ENCODE measurements at regions not wholly inside any gene's neighbourhood (a gene's known extent, or its start where the extent isn't known, plus 50 kb on each side); places are given as distances from the start of the nearest gene placed in this dataset.
"Not testable (repeated sequence)": the region's sequence is repeated elsewhere in the genome, so short reads cannot be mapped to it uniquely, and the experiment has no call there.

DNA sequence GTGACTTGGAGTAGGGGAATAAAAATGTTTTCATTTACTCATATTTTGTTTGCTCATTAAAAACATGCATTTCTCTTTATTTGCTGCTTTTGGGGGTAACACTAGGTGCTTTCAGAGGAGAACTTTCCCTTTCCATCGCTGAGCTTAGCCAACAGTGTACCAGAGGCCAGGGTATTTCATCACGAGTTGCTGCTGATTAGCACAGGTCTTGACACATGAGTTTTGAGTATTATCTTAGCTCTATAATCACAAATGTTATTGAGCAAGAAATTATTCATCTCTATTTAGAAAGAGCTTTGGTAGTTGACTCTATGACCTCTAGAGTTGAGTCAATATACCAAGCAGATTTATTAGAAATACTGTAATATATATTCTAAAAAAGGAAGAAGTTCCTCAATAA is 375.9 kb downstream of the NXPH1 start:
- no peak for DNase-seq

DNA sequence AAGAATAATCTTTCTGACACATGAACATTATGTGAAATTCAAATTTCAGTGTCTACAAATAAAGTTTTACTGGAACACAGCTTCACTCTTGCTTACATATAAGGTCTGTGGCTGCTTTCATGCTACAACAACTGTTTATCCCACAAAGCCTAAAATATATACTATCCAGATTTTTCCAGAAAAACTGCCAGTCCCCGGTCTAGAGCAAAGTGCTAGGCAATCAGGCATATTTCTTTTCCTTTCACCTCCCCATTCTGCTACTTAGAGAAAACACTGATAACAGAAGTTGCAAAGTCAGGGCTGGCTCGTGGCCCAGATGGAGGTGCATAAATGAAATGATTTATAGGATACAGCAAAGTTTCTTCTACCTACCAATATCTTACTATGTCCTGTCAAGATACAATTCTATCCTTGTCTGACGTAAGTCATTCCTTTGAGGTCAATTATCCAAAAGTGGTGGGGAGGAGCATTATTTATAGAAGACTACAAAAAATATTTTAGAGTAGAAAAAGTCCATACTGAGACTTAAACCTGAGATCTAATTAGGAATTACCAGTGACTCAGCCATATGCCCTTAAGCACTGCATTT is 384.1 kb downstream of the NXPH1 start:
- DNase-seq, result no peak

DNA sequence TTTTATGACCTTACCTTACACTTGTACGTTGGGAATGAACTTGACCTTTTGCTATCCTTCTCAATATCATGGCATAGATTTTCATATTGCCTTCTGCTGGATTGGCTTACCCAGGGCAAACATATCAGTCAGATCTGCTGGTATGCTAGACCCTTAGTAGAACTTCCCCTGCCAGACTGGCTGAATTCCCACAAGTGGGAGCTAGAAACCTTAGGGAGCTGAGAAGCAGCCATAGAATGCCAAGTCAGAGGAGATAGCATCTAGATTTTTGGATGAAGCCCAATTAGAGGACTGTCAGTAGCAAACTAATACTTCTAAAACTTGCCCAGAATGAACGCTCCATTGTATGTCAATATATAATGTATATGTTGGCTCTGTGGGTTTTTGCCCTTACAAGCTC is 385.0 kb downstream of the NXPH1 start:
- no peak for DNase-seq

DNA sequence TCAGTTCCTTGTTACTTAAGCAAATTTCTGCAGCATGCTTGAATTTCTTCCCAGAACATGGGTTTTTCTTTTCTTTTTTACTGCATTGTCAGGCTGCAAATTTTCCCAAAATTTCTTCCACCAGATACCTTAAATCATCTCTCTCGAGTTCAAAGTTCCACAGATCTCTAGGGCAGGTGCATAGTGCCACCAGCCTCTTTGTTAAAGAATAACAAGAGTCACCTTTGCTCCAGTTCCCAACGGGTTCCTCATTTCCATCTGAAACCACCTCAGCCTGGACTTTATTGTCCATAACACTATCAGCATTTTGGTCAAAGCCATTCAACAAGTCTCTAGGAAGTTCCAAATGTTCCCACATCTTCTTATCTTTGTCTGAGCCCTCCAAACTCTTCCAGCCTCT is 389.2 kb downstream of the NXPH1 start:
- no peak for DNase-seq

DNA sequence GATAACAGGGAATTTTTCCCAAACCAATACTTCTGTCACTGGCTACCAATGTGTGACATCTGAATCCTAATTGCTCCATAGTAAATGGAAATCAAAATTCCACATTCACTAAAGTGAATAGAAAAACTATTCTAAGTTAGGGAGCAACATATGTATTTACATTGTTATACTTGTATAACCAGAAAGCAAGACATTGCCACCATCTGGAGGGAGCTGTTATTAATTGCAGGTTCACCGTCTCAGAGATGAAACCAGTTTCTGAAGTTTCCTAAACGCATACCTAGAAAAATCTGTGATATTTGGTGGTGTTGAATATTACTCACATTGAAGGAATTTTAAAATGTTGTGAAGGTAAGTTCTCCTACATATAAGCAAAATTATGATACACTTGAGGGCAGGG is 390.1 kb downstream of the NXPH1 start:
- no peak for DNase-seq

DNA sequence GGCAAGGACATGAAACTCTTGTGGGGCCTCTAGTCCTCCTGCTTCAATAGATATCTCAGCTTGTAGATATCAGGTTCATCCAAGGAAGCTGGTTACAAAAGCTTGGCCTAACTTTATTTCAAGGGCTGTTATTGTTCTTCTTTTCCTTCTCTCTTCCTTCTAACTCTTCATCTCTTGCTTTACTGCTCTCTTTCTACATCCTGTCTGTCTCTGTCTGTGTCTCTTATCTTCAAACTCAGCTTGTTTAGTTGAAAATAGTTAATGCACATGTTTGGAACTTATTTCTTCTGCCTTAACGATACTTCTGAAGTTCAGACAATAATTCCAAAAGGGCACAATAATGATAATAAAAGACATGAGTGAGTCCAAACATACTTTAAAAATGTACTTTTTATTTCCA is 393.9 kb downstream of the NXPH1 start:
- no peak for DNase-seq

DNA sequence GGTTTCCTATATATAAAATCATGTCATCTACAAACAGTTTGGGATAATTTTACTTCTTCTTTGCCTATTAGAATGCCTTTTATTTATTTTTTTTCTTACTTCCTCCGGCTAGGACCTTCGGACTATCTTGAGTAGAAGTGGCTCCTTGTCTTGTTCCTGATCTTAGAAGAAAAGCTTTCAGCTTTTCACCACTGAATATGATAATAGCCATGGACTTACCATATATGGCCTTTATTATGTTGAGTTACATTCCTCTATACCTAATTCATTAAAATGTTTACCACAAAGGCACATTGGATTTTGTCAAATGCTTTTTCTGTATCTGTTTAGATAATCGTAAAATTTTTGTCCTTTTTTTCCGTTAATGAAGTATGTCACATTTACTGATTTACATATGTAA is 395.7 kb downstream of the NXPH1 start:
- DNase-seq, result no peak

DNA sequence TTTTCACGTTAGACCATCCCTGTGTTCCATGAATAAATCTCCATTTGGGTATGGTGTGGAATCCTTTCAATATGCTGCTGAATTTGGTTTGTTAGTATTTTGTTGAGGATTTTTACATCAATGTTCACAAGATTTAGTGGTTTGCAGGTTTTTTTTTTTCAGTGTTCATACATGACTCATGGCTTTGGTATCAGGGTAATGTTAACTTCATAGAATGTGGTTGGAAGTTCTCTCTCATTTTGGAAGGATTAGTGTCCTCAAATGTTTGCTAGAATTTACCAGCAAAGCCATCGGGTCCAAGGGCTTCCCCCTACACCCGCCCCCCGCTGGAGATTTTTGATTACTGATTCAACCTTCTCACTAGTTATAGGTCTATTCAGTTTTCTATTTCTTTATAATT is 398.0 kb downstream of the NXPH1 start:
- no peak for DNase-seq

DNA sequence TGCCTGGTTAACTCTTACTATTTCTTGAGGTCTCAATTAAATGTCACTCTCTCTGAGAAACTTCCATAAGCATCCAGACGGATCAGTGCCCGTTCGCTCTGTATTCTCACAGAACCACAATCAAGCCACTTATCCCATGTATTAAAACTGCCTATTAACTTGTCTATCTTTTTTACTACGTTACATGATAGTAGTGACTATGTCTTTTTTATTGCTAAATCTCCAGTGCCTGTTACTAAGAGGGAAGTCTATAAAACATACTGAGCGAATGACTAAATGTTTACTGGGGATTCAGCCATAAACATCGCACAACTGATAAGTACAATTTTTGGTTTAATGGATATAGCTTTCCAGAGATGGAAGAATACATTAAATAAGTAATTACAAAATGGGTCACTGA is 399.9 kb downstream of the NXPH1 start:
- no peak for DNase-seq

DNA sequence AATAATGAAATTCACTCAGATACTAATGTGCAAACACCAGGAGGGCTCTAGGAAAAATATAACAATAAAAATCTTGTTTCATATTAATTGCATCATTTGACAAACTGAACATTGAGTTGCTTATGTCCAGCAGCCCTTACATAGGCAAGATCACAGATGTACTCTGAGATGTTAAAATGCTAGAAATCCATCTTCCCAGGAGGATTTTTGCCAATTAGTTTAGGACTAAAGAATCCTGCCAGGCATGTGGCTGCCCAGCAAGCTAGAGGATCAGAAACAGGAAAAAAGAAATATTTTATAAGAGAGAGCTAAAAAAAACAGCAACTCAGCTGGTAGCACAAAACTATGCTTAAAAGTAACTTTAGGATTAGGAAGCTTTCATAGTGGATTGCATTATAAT is 407.8 kb downstream of the NXPH1 start:
- no peak for DNase-seq

DNA sequence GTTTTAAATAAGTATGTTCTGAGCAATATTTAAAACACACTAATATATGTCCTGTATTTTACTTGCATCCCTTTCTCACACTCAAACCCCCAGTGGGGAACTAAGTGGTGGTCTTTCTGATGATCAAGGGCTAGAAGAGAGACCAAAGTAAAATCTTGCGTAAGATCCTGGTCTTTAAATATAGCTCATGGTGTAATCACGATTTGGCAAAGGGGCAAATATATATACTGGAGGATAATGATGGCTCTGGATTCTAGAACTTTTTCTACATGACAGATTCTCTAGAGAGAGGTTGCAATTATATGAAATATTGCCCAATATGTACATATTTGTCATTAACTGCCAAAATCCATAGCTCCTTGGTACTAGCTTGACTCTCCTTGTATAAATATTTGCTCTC is 438.3 kb downstream of the NXPH1 start:
- no peak for DNase-seq

DNA sequence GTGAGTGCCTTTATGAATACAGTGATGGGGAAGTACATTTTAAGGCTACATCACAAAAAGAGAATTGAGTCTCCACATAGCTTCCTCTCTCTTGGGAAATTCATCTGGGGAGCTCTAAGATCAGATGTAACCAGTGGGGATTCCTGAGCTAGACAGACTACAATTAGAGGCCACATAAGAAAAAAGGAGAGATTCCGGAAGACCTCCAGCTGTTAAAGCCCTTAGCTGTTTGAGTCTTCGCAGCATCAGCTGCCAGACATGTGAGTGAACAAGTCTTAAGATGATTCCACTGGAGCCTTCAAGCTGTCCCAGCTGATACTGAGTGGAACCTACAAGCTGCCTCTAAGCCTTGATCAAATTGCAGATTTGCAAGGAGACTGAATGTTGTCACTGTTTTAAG is 448.5 kb downstream of the NXPH1 start:
- DNase-seq, result no peak

DNA sequence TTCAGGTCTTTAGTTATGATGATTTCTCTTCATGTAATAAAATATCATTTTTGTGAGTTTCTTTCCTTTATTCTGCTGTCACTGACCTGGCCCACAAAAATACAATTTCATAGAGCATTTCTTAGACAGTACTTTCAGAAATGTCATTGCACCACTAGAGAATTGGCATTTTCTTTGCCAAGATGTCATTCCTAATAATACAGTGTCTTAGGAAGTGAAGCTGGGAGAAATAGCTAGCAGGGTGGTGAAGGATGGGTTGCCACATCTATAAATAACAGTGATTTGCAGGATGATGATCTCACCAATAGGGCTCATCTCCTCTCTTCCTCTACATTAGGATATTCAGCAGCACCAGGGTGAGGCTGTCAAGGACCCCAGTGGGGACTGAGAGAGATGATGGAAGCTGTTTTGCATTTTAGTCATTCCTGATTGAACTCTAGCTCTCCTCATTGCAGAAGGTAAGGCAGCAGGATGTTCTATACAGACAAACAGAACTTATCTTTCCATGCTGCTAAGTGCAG is 452.1 kb downstream of the NXPH1 start:
- no peak for DNase-seq

DNA sequence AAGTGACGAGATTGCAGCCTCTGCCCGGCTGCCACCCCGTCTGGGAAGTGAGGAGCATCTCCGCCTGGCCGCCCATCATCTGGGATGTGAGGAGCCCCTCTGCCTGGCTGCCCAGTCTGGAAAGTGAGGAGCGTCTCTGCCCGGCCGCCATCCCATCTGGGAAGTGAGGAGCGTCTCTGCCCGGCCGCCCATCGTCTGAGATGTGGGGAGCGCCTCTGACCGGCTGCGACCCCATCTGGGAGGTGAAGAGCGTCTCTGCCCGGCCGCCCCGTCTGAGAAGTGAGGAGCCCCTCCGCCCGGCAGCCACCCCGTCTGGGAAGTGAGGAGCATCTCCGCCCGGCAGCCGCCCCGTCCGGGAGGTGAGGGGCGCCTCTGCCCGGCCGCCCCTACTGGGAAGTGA is 456.9 kb downstream of the NXPH1 start:
- not testable (repeated sequence) for DNase-seq

DNA sequence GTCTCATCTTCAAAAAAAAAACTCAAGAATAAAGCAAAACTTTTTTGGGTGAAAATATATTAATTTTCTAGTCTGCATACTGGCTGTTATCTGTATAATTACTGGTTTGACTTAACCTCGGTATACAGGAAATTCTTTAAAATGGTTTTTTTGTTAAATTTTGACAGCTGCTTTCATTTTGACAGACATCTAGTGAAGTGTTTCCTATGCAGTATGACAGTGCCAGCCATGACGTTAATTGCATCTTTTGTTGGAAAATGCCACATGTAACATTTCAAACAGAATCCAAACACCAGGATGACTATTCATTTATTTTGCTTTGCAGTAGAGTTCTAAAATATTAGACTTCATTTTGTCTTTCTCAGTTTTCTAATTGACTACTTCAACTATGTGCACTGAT is 460.4 kb downstream of the NXPH1 start:
- no peak for DNase-seq

DNA sequence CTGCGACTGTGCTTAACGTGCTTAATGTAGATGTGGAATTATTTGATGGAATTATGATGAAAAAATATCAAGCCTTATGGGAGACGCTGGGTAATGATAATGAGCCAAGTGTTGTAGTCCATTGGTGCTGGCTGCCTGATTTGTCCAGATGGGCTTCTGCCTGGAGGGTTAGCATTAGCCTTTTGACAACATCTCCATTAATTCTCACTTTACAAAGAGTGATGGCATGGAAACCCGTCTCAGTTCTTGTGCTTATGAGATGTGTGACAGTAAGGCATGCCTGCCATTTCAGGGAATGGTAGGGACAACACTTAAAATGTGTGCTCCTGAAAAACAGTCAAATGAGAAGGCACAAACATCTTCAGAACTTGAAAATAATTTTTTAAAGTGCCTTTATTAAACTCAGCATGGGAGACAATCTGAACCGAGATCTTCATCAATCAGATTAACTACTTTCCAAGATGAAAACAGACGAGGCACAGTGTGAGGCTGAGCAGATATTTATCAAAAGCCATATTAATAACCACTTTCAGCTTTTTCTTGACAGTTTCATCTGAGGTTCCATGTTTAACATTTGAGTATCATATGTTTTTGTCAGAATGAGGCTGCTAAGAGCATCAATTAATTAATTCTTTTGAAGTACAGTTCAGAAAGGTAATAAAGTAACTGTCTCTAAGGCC is 473.1 kb downstream of the NXPH1 start:
- DNase-seq, result no peak

DNA sequence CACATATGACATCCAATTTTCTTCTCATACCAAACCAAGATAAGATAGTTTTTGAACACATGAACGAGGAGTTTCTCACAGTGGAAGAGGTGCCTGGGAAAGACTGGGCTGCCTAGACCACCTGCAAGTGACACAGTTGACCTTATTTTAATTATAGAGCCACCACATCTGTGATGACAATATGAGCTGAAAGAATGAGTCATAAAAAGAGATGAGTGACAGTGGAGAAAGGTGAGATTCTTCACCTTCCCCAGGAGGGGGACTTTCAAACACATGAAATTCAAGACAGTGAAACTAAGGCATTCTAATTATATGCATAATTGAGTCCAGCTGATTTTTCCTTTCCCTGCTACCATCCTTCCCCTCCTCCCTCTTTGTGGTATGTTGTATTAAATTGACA is 475.5 kb downstream of the NXPH1 start:
- no peak for DNase-seq

DNA sequence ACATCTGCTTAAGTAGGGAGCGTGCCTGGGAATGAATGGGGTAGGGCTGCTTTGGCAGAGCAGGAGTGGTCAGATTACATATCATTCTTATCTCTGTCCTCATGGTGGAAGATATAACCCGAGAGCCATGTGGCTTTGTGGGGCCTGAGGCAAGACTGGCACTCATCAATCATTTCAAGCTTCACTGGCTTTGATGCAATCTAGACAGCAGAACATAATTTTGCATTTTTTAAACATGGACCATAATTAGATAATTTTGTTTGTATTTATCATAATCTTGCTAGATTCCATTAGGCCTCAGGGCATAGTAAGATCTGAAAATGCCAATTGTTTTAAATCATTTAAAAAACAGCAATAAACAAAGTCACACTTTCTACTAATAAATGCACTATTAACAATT is 480.3 kb downstream of the NXPH1 start:
- no peak for DNase-seq

DNA sequence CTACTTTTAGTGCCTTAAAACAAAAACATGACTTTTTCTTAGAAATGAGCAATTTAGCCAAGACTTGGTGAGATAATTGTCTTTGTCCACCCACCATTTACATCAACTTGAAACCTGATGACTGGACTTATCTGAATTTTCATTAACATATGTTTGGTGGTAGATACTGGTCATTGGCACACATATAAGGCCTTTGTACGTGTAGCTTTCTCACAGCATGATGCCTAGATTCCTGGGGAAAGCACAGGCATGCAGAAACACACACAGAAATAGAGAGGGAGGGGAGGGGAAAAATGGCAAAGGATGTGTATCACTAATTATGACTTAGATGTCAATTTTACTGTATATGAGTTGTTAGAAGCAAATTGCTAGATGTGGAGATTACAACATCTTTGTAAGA is 488.4 kb downstream of the NXPH1 start:
- DNase-seq, result no peak

DNA sequence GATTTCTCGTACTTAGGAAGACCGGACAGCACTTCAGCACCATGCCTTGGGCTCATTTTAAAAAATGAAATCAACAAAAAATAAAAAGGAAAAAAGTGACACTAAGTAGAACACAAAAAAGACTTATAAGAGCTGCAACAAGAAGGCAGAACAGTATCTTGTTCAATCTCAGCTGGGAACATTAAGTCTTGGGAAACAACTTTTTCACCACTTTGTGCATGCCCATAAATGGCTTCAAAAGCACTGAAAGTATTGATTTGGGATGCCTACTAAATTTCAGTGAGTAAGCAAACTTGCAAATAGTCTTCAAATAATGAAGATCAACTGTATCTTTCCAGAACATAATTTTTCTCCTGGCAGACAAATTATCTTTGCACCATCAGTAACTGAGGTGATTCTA is 489.3 kb downstream of the NXPH1 start:
- no peak for DNase-seq

DNA sequence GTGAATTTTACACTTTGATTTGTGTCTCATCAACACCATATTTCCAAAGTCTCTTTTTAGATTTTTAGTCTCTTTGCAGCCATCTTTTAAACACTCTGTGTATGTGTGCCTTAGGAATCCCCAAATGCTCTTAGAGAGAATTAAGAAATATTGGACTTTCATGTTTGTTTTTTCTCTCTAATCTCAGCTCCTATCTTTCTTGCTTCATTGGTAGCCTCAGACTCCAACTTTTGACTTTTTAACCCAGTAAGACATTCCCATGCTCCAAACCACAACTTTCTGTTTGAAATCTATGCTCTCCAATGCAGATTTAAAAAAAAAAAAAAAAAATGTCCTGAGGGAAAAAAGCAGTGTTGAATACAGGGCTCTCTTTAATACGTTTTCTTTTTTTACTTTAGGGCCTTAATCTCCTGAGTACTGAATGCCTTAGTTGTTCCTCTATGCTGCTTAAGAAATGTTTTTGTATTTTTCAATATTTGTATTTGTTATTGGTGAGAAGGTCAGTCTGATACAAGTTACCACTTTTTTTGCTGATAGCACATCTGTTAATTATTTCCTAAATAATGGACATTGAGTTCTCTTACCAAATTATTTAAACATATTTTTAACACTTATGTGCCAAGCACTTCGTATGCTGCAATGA is 489.9 kb downstream of the NXPH1 start:
- DNase-seq, result no peak

DNA sequence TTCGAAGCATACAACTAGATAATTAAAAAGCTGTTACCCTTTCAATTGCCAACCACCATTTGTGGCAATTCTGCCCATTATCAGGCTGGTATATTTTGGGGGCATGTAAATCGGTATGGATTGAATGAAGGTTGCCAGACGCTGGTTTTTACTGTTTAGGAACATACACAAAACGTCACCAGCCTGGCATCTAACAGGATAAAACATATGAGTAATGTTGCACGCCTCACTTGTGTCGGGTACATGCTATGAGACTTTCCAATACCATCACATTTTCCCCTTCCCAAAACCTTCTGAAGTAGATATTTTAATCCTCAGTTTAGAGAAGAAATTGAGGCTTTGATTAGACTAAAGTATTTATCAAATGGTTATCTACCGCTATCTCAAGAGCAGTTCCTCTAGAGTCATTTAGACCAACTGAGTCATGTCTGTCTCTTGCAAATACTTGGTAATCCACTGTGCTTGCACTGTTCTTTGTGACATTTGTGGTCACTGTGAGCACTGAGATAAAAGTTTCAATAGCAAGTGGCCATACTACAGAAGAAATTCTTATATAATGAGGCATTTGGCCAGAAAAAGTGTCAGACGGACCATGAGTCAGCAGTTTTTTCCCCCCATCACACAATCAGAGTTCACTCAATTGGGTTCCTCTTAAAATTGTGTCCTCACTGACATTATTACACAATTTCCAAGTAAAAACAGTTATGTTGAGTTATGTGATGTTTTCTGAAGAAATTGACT is 498.7 kb downstream of the NXPH1 start:
- DNase-seq, result no peak

DNA sequence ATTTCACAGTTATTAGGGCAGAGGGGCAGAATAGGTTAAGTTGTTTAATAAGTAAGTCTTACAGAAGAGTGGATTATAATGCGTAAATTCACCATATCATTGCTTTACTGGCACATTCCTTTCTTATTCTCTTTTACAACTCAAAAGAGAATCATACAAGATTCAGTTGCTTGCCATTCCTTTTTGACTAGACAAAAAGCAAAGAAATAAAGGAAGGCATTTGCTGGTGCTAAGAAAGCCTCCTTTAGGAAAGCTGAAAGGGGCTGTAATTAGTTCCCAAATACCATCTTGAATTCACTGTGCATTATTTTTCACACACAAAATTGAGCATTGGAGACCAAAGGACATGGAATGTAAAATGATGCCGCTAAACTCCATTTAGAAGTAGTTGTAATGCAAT is 499.3 kb downstream of the NXPH1 start:
- no peak for DNase-seq

DNA sequence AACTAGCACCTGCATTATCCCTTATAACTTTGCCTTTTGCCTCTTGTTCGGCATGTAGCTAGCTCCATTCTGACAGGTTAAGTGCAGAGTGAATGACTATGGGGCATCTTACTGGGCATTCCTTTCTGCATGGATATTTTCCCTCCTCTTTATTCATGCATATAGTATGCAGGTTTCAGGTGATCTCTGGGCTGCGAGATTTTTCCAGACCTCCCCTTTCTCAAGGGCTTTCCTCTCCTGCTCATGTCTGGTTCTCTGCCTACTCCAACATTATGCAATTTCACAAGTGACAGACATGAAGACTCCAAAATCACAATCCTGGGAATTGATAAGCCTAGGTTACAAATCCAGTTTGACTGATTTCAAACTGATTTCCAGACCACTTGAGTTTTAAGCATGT is 503.8 kb downstream of the NXPH1 start:
- DNase-seq, result no peak

Data from DMS153 (cell line).